K562 (cell line): ENCODE measurements at regions not wholly inside any gene's neighbourhood (a gene's known extent, or its start where the extent isn't known, plus 50 kb on each side); places are given as distances from the start of the nearest gene placed in this dataset.

Experiments
- ATAC-seq: fragments of 200-7000 bp; cut with Tn5 transposase; 3 replicates; pipeline ENCODE4 v1.9.1; 2020; ENCODE audit warnings: moderate library complexity
- BruUV-seq: library from RNA; stranded (reverse); fragments of 400-500 nt; replicated peaks from 2 replicates; lab custom pipeline; 2021; lab: Mats Ljungman, UMichigan
- CTCF ChIA-PET: fragments of 300-600 bp; formaldehyde crosslinking; extraction: SDS; loops from one replicate; lab custom pipeline; 2021; ENCODE audit warnings: low intra/inter-chr PET ratio; lab: Yijun Ruan, JAX
- POLR2A ChIA-PET: fragments of 300-600, 350-650 bp; sonication (Branson Sonifier 250); formaldehyde crosslinking; extraction: SDS; loops from one replicate; lab custom pipeline; 2021; ENCODE audit warnings: antibody characterized with exemption, inconsistent platforms; lab: Yijun Ruan, JAX
- DNase-seq, 4 experiments: peaks; one replicate each; pipeline versions ENCODE4 v3.0.0 to v3.0.0-alpha.2; 2011 to 2018; ENCODE audit warnings: low spot score in 3 of 4, mixed read lengths in 3 of 4; ENCODE audit errors: extremely low read depth in 1 of 4
- FAIRE-seq: peaks from 2 replicates; lab custom pipeline; 2011; peaks lifted over from hg19 to GRCh38; lab: Jason Lieb, UNC
- H2AFZ ChIP-seq: 2 replicates; pipeline ENCODE4 v1.6.0; 2011; ENCODE audit warnings: low read depth, low read length, control low read depth, inconsistent platforms
- H3K27ac ChIP-seq: fragments of 200-600 bp; 3 replicates; pipeline ENCODE4 v1.8.0; 2011; ENCODE audit warnings: low read depth, mild to moderate bottlenecking, control low read depth, inconsistent platforms, low read length, moderate library complexity, mixed read lengths; ENCODE audit errors: extremely low read depth
- H3K27me3 ChIP-seq, 2 experiments: fragments of 300-600 bp in 1 of 2; 2 replicates in 1 of 2; 3 replicates in 1 of 2; pipeline versions ENCODE4 v1.6.0 to v1.8.0; 2011; ENCODE audit warnings: inconsistent platforms in 2 of 2, low read length in 2 of 2, mild to moderate bottlenecking in 1 of 2, mixed read lengths in 1 of 2, moderate library complexity in 1 of 2; ENCODE audit not compliant: control insufficient read depth in 2 of 2, insufficient read depth in 2 of 2
- H3K36me3 ChIP-seq: fragments of 300-600 bp; 3 replicates; pipeline ENCODE4 v1.8.0; 2011; ENCODE audit warnings: mild to moderate bottlenecking, low read length, inconsistent platforms; ENCODE audit not compliant: control insufficient read depth, insufficient read depth
- H3K4me1 ChIP-seq, 2 experiments: fragments of 200-600 bp in 1 of 2; replicated peaks in 1 of 2; 2 replicates in 1 of 2; 3 replicates in 1 of 2; pipeline versions ENCODE4 v1.5.1 to v1.8.0; 2011; ENCODE audit warnings: inconsistent platforms in 2 of 2, low read length in 2 of 2, mild to moderate bottlenecking in 1 of 2, mixed read lengths in 1 of 2, moderate library complexity in 1 of 2; ENCODE audit not compliant: control insufficient read depth in 2 of 2, insufficient read depth in 2 of 2
- H3K4me2 ChIP-seq: 2 replicates; pipeline ENCODE4 v1.6.1; 2011; ENCODE audit warnings: low read length, control low read depth, inconsistent platforms, mixed read lengths; ENCODE audit not compliant: insufficient read depth
- H3K4me3 ChIP-seq: fragments of 200-600 bp; sonication (generic), shearing (Covaris generic); 2 replicates; pipeline ENCODE4 v1.5.1; 2016; ENCODE audit warnings: control low read depth, inconsistent platforms
- H3K79me2 ChIP-seq: fragments of 200-600 bp; 3 replicates; pipeline ENCODE4 v1.8.0; 2011; ENCODE audit warnings: low read length, inconsistent platforms; ENCODE audit not compliant: control insufficient read depth, insufficient read depth
- H3K9ac ChIP-seq, 2 experiments: 2 replicates each; pipeline versions ENCODE4 v1.6.0 to v1.6.1; 2011; ENCODE audit warnings: low read depth in 2 of 2, low read length in 2 of 2, control low read depth in 1 of 2, inconsistent platforms in 1 of 2, mild to moderate bottlenecking in 1 of 2, mixed read lengths in 1 of 2; ENCODE audit not compliant: insufficient read depth in 1 of 2
- H3K9me1 ChIP-seq: one replicate; pipeline ENCODE4 v1.6.0; 2011; ENCODE audit warnings: inconsistent platforms, mild to moderate bottlenecking, low read length, moderate library complexity; ENCODE audit not compliant: control insufficient read depth, insufficient read depth
- H3K9me3 ChIP-seq: replicated peaks from 2 replicates; pipeline ENCODE4 v1.5.1; 2011; ENCODE audit warnings: low read depth, low read length, inconsistent platforms; ENCODE audit not compliant: control insufficient read depth, insufficient read depth
- H4K20me1 ChIP-seq: replicated peaks from 2 replicates; pipeline ENCODE4 v1.6.1; 2011; ENCODE audit warnings: low read length, inconsistent platforms, mixed read lengths; ENCODE audit not compliant: control insufficient read depth, insufficient read depth
- ATF1 ChIP-seq, 2 experiments: fragments of 450-650 bp in 1 of 2; IDR thresholded peaks; 2 replicates each; pipeline ENCODE4 v1.6.1; 2016; ENCODE audit warnings: missing compliant biosample characterization in 1 of 2, missing genetic modification characterization in 1 of 2
- BACH1 ChIP-seq: fragments of 200-800 bp; sonication (Bioruptor generic); IDR thresholded peaks from 2 replicates; pipeline ENCODE4 v1.6.1; 2016; ENCODE audit warnings: missing genetic modification characterization, missing compliant biosample characterization
- PBX2 ChIP-seq, 2 experiments: IDR thresholded peaks in 1 of 2; conservative IDR thresholded peaks in 1 of 2; 2 replicates each; pipeline ENCODE4 v1.6.1; 2016; ENCODE audit warnings: low read depth in 2 of 2, mild to moderate bottlenecking in 1 of 2, missing compliant biosample characterization in 1 of 2, missing genetic modification characterization in 1 of 2, moderate library complexity in 1 of 2
- SMARCA5 ChIP-seq: fragments of 450-650 bp; IDR thresholded peaks from 2 replicates; pipeline ENCODE4 v1.6.1; 2016
- ZNF668 ChIP-seq: fragments of 250-450 bp; sonication (Bioruptor Pico); IDR thresholded peaks from 2 replicates; pipeline ENCODE4 v1.8.0; 2022; ENCODE audit warnings: mild to moderate bottlenecking, inconsistent platforms
- WGBS: fragments of 100-300 bp; shearing (Covaris generic); methylation state at CpG from one replicate; pipeline ENCODE4 v1.1.6; 2016; ENCODE audit warnings: low coverage, mixed read lengths; ENCODE audit not compliant: insufficient coverage; ENCODE audit errors: missing lambda C conversion rate; 5-methylcytosine and 5-hydroxymethylcytosine counted together
- in situ Hi-C: fragments of 300-500 bp; cut with MboI; formaldehyde crosslinking; loops from 4 replicates; pipeline ENCODE4 v1.15.0; 2018; ENCODE audit warnings: inconsistent platforms, mixed read lengths
- intact Hi-C: fragments of 100-400 bp; cut with micrococcal nuclease; formaldehyde crosslinking; loops from 2 replicates; pipeline ENCODE4 v1.14.2; 2022
- TF ChIP-seq, protein P1 (sequence below): fragments of 250-450 bp; sonication (Bioruptor Pico); IDR thresholded peaks from 2 replicates; pipeline ENCODE4 v1.8.0; 2022; ENCODE audit warnings: inconsistent platforms

GRCh38 chr1:5617546-5617945 lies 374.7 kb downstream of the NPHP4 start (continued):
- no peak for TF ChIP-seq BACH1

DNA sequence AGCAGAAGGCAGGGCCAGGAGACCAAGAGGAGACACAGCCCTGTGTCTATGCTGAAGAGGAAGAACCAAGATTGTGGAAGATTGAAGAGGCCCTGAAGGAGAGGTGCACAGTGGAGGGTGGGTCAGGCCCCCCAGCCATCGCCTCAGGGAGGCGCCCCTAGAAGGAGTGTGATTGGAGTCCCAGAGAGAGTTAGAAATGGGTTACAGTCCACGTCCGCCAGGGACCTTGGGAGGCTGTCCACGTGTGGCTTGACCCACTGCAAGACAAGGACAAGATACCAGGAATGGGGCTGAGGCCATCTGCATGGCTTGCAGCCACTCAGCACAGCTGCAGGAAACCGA lies 375.1 kb downstream of the NPHP4 start:
- CTCF ChIA-PET = no interaction called here
- TF ChIP-seq PBX2 (CRISPR knock-in tag; IDR thresholded peaks at IDR 0.05; ENCODE audit: low read depth) (no peak), PBX2 (tag; conservative IDR thresholded peaks at IDR 0.05; ENCODE audit: low read depth) (no peak), ATF1 (CRISPR knock-in tag; IDR thresholded peaks at IDR 0.05) (no peak), ATF1 (tag; IDR thresholded peaks at IDR 0.05) (no peak), SMARCA5 (no peak), ZNF668 (no peak)
- TF ChIP-seq, protein P1, sequence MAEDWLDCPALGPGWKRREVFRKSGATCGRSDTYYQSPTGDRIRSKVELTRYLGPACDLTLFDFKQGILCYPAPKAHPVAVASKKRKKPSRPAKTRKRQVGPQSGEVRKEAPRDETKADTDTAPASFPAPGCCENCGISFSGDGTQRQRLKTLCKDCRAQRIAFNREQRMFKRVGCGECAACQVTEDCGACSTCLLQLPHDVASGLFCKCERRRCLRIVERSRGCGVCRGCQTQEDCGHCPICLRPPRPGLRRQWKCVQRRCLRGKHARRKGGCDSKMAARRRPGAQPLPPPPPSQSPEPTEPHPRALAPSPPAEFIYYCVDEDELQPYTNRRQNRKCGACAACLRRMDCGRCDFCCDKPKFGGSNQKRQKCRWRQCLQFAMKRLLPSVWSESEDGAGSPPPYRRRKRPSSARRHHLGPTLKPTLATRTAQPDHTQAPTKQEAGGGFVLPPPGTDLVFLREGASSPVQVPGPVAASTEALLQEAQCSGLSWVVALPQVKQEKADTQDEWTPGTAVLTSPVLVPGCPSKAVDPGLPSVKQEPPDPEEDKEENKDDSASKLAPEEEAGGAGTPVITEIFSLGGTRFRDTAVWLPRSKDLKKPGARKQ = no peak
- TF ChIP-seq, all 486 proteins: peak for 0
- H3K4me2 ChIP-seq = no peak overlapping the region
- WGBS = 0% methylated on average over 6 of the region's 6 CpGs
- no peaks in the 10 kb centered on the region for H3K36me3 ChIP-seq
- BruUV-seq = no TSS peak
- DNase-seq (no peak), ATAC-seq (no peak), FAIRE-seq (no peak)
- intact Hi-C loops (no loop called here), in situ Hi-C loops (no loop called here)
- POLR2A ChIA-PET = no interaction called here
- H3K4me3 ChIP-seq = no peak overlapping the region
- H4K20me1 ChIP-seq = peaks cover 5% of the 10 kb centered on the region; the same call in 1 of the 2 replicates
- H2AFZ ChIP-seq = no peak overlapping the region
- H3K4me1 ChIP-seq = no peaks in the 10 kb centered on the region
- peaks cover 18 to 53% of the 10 kb centered on the region in 2 experiments; a peak in 4 of 5 replicates for H3K27me3 ChIP-seq
- no peaks in the 10 kb centered on the region for H3K9me3 ChIP-seq
- no peaks in the 10 kb centered on the region for H3K9me1 ChIP-seq
- no peaks in the 10 kb centered on the region for H3K79me2 ChIP-seq
- no peak overlapping the region for H3K9ac ChIP-seq
- H3K27ac ChIP-seq = no peak overlapping the region
